Fibroblast of mammary gland (primary cell): ENCODE measurements at regions not wholly inside any gene's neighbourhood (a gene's known extent, or its start where the extent isn't known, plus 50 kb on each side); places are given as distances from the start of the nearest gene placed in this dataset.

ENCODE experiments used
- DNase-seq: peaks from one replicate; pipeline ENCODE4 v3.0.0-alpha.2; 2010; ENCODE audit warnings: low read depth
- H3K4me3 ChIP-seq: 2 replicates; pipeline ENCODE4 v1.5.1; 2011; ENCODE audit warnings: low read depth, mild to moderate bottlenecking, low read length, moderate library complexity; ENCODE audit not compliant: control insufficient read depth
- TF ChIP-seq, protein P1 (sequence below): conservative IDR thresholded peaks from 2 replicates; pipeline ENCODE4 v1.5.1; 2011; ENCODE audit warnings: low read depth, low read length, inconsistent platforms; ENCODE audit not compliant: control insufficient read depth, insufficient read depth

- TF ChIP-seq, protein P1, sequence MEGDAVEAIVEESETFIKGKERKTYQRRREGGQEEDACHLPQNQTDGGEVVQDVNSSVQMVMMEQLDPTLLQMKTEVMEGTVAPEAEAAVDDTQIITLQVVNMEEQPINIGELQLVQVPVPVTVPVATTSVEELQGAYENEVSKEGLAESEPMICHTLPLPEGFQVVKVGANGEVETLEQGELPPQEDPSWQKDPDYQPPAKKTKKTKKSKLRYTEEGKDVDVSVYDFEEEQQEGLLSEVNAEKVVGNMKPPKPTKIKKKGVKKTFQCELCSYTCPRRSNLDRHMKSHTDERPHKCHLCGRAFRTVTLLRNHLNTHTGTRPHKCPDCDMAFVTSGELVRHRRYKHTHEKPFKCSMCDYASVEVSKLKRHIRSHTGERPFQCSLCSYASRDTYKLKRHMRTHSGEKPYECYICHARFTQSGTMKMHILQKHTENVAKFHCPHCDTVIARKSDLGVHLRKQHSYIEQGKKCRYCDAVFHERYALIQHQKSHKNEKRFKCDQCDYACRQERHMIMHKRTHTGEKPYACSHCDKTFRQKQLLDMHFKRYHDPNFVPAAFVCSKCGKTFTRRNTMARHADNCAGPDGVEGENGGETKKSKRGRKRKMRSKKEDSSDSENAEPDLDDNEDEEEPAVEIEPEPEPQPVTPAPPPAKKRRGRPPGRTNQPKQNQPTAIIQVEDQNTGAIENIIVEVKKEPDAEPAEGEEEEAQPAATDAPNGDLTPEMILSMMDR, result no peak
- no peak for DNase-seq
- no peak overlapping the region for H3K4me3 ChIP-seq
Observed at GRCh38 chr5:162852134-162852533, 585.3 kb upstream of the CCNG1 start.

DNA sequence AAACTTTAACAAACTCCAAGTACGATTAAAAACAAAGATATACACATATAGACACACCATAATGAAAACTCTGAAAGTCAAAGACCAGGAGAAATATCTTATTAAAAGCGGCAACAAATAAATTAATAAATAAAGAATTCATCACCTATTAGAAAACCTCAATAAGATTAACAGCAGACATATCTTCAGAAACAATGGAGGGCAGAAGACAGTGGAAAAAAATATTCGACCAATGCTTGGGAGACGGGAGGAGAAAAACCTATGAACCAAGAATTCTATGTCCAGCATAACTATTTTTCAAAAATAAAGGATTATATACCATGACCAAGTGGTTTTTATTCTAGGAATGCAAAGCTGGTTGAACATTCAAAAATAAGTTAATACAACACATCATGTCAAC is 578.6 kb upstream of the CCNG1 start:
- H3K4me3 ChIP-seq, result no peak overlapping the region
- DNase-seq, result no peak
- TF ChIP-seq, protein P1, result no peak

DNA sequence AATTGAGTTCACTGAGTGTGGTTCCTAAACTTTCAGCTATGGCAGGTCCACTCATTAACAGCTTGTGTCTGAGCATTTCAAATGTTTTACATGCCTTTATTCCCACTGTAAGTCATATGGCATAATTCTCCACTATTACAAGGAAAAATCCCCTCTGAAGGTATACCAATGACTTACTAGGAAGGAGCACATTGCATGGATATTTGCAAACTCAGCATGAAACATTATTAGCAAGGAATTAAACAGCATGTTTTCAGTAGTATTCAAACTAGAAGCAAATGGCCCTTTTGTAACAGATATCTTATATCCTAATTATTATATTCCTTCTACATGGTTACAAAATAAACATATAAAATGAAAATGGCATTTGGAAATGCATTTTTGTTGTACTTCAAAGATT is 566.4 kb upstream of the CCNG1 start:
- H3K4me3 ChIP-seq, result no peak overlapping the region
- DNase-seq, result no peak
- TF ChIP-seq, protein P1, result no peak

- no peak overlapping the region for H3K4me3 ChIP-seq
- no peak for DNase-seq
- TF ChIP-seq, protein P1, result no peak
Observed at GRCh38 chr5:162882629-162883028, 554.8 kb upstream of the CCNG1 start.

DNA sequence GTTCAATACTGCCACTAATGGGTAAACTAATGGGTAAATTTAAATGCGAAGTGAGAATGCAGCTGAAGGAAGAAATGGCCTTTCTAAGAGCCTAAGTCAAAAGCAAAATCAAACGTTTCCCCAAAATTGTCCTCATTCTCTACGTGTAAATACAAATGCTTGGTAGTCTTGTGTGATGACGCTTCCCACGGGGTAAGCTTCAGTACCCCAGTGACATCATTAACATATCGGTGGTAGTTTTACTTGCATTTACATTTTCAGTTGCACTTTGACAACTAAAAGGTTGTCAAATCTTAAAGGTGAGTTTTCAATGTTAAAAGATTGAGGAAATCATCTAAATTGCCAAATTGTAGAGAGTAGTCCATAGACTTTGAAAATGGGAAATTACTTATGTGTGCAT is 550.7 kb upstream of the CCNG1 start:
- no peak for DNase-seq
- TF ChIP-seq, protein P1, result no peak
- no peak overlapping the region for H3K4me3 ChIP-seq

DNA sequence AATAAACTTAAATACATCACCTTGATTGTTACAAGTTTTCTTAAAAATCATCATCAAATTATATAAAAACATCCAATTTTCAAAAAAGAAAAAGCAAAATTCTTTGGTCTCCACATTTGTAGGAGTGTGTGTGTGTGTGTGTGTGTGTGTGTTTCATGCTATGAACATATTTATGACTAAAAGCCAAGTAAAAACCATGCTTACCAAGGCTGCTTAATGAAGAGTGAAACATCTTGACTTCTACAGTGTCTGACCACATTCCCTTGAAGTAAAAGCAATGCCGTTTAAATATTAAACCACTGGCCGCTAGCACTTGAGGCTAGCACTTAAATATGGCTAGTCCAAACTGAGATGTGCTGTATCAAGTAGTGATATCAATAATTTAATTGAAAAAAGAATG is 549.1 kb upstream of the CCNG1 start:
- H3K4me3 ChIP-seq, result no peak overlapping the region
- no peak for DNase-seq
- TF ChIP-seq, protein P1, result no peak

- TF ChIP-seq, protein P1, result no peak
Observed at GRCh38 chr5:162911873-162912272, 525.5 kb upstream of the CCNG1 start.

More at GRCh38 chr5:162911873-162912272, 525.5 kb upstream of the CCNG1 start:
- no peak overlapping the region for H3K4me3 ChIP-seq
- no peak for DNase-seq
